Gastroesophageal sphincter (tissue), 4 donors: ENCODE measurements at regions not wholly inside any gene's neighbourhood (a gene's known extent, or its start where the extent isn't known, plus 50 kb on each side); places are given as distances from the start of the nearest gene placed in this dataset.

Experiments used
- ATAC-seq: fragments of 150-250 bp; one replicate; pipeline ENCODE4 v1.9.1; 2016; ENCODE audit warnings: mild to moderate bottlenecking, moderate library complexity
- H3K27ac ChIP-seq, 4 donors: fragments of 200-600 bp; sonication (generic) in 3 of 4; 1 replicate in 3 of 4; 2 replicates in 1 of 4; pipeline ENCODE4 v1.5.1; 2016 to 2019
- H3K27me3 ChIP-seq: fragments of 200-600 bp; sonication (generic); one replicate; pipeline ENCODE4 v1.5.1; 2019
- H3K36me3 ChIP-seq, 2 donors: fragments of 200-600 bp; sonication (generic); one replicate each; pipeline ENCODE4 v1.5.1; 2019; ENCODE audit warnings: control low read depth in 1 of 2
- H3K4me1 ChIP-seq, 3 donors: fragments of 200-600 bp; sonication (generic); 1 replicate in 2 of 3; 2 replicates in 1 of 3; pipeline ENCODE4 v1.5.1; 2016 to 2019; ENCODE audit warnings: control low read depth in 2 of 3
- H3K4me3 ChIP-seq, 2 donors: fragments of 200-600 bp; sonication (generic); one replicate each; pipeline ENCODE4 v1.5.1; 2019; ENCODE audit warnings: mild to moderate bottlenecking in 1 of 2, moderate library complexity in 1 of 2
- H3K9me3 ChIP-seq, 3 donors: fragments of 200-600 bp; sonication (generic); one replicate each; pipeline ENCODE4 v1.5.1; 2017 to 2019; ENCODE audit warnings: control low read depth in 2 of 3
- CTCF ChIP-seq, 4 experiments: fragments of 200-600 bp in 2 of 4; fragments of 450-650 bp in 2 of 4; sonication (generic) in 1 of 4; IDR thresholded peaks; one replicate each; pipeline ENCODE4 v1.5.1; 2017 to 2019; ENCODE audit warnings: antibody characterized with exemption in 4 of 4, mild to moderate bottlenecking in 2 of 4, moderate library complexity in 2 of 4
- EP300 ChIP-seq: sonication (generic); formaldehyde crosslinking; IDR thresholded peaks from one replicate; pipeline ENCODE4 v1.6.1; 2017; ENCODE audit warnings: antibody characterized with exemption, mild to moderate bottlenecking
- POLR2A ChIP-seq, 2 donors: fragments of 450-650 bp; IDR thresholded peaks; one replicate each; pipeline ENCODE4 v1.6.1; 2017; ENCODE audit warnings: antibody characterized with exemption in 2 of 2, mild to moderate bottlenecking in 2 of 2, moderate library complexity in 1 of 2
- POLR2AphosphoS5 ChIP-seq: sonication (generic); formaldehyde crosslinking; IDR thresholded peaks from one replicate; pipeline ENCODE4 v1.6.1; 2017; ENCODE audit warnings: antibody characterized with exemption
- WGBS, 2 donors: methylation state at CpG; one replicate each; pipeline ENCODE4 v1.1.5; 2018; ENCODE audit warnings: low coverage in 1 of 2; 5-methylcytosine and 5-hydroxymethylcytosine counted together

- Histone ChIP-seq H3K4me1 (no peaks in the 10 kb centered on the region), H3K9me3 (peaks cover 0 to 12% (median 0%) of the 10 kb centered on the region in 3 donors), H3K27ac (no peak overlapping the region), H3K27me3 (no peaks in the 10 kb centered on the region), H3K4me3 (no peak overlapping the region), H3K36me3 (no peaks in the 10 kb centered on the region)
- 69 to 71% methylated on average over 2 of the region's 2 CpGs for WGBS, 2 donors
- ATAC-seq: no peak
- TF ChIP-seq EP300 (no peak), POLR2AphosphoS5 (no peak), POLR2A (IDR thresholded peaks at IDR 0.05) (no peak), CTCF (IDR thresholded peaks at IDR 0.05) (no peak)
These were observed 957.2 kb downstream of the FSTL5 start for GRCh38 chr4:161206528-161207080.

GRCh38 chr4:161203865-161204264, 959.9 kb downstream of the FSTL5 start:
- Histone ChIP-seq H3K4me3 (no peak overlapping the region), H3K36me3 (no peaks in the 10 kb centered on the region), H3K9me3 (no peaks in the 10 kb centered on the region), H3K4me1 (no peaks in the 10 kb centered on the region), H3K27ac (no peak overlapping the region), H3K27me3 (no peaks in the 10 kb centered on the region)
- 60 to 88% methylated on average over 1 of the region's 3 CpGs for WGBS, 2 donors
- no peak for ATAC-seq
- TF ChIP-seq CTCF (IDR thresholded peaks at IDR 0.05) (no peak), EP300 (no peak), POLR2AphosphoS5 (no peak), POLR2A (IDR thresholded peaks at IDR 0.05) (no peak)

- no peaks in the 10 kb centered on the region for H3K36me3 ChIP-seq
- no peak for TF ChIP-seq CTCF (IDR thresholded peaks at IDR 0.05)
- no peak for TF ChIP-seq POLR2AphosphoS5
- TF ChIP-seq EP300: no peak
- no peak for TF ChIP-seq POLR2A (IDR thresholded peaks at IDR 0.05)
- H3K4me1 ChIP-seq: no peaks in the 10 kb centered on the region
- H3K27ac ChIP-seq: no peak overlapping the region
- no peaks in the 10 kb centered on the region for H3K27me3 ChIP-seq
- H3K9me3 ChIP-seq: no peaks in the 10 kb centered on the region
- WGBS, 2 donors: 61 to 71% methylated on average over 2 of the region's 2 CpGs
- H3K4me3 ChIP-seq: no peak overlapping the region
- no peak for ATAC-seq
These were observed 965.9 kb downstream of the FSTL5 start for GRCh38 chr4:161197912-161198311.

GRCh38 chr4:161197474-161197873, 966.3 kb downstream of the FSTL5 start:
- Histone ChIP-seq H3K4me3 (no peak overlapping the region), H3K27ac (no peak overlapping the region), H3K36me3 (no peaks in the 10 kb centered on the region), H3K4me1 (no peaks in the 10 kb centered on the region), H3K27me3 (no peaks in the 10 kb centered on the region), H3K9me3 (no peaks in the 10 kb centered on the region)
- WGBS, 2 donors: 68 to 72% methylated on average over 4 of the region's 4 CpGs
- no peak for ATAC-seq
- TF ChIP-seq POLR2AphosphoS5 (no peak), POLR2A (IDR thresholded peaks at IDR 0.05) (no peak), EP300 (no peak), CTCF (IDR thresholded peaks at IDR 0.05) (no peak)

GRCh38 chr4:161189286-161190134, 974.3 kb downstream of the FSTL5 start:
- no peak for ATAC-seq
- no peaks in the 10 kb centered on the region for H3K4me1 ChIP-seq
- no peak overlapping the region for H3K4me3 ChIP-seq
- TF ChIP-seq EP300 (no peak), POLR2A (IDR thresholded peaks at IDR 0.05) (no peak), CTCF (IDR thresholded peaks at IDR 0.05) (no peak), POLR2AphosphoS5 (no peak)
- WGBS, 2 donors: 33 to 47% methylated on average over 4 of the region's 4 CpGs
- no peaks in the 10 kb centered on the region for H3K9me3 ChIP-seq
- H3K27me3 ChIP-seq: no peaks in the 10 kb centered on the region
- H3K36me3 ChIP-seq: no peaks in the 10 kb centered on the region
- H3K27ac ChIP-seq: no peak overlapping the region
